CD4-positive, alpha-beta T cell treated with Interleukin-6 for 4 hours (primary cell): ENCODE measurements at regions not wholly inside any gene's neighbourhood (a gene's known extent, or its start where the extent isn't known, plus 50 kb on each side); places are given as distances from the start of the nearest gene placed in this dataset.

Experiments used
- DNase-seq: peaks from one replicate; pipeline ENCODE4 v3.0.0-alpha.2; 2020; ENCODE audit warnings: mixed read lengths

DNA sequence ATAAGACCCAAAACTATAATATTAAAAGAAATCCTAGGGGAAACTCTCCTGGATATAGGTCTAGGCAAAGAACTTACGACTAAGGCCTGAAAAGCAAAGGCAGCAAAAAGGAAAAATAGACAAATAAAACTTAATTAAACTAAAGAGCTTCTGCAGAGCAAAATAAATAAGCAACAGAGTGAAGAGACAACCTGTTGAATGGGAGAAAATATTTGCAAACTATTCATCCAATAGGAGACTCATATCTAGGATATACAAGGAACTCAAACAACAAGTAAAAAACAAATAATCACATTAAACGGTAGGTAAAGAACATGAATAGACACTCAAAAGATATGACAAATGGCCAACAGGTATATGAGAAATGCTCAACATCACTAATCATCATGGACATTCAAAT lies 318.6 kb downstream of the CSNK1G3 start:
- no peak for DNase-seq

DNA sequence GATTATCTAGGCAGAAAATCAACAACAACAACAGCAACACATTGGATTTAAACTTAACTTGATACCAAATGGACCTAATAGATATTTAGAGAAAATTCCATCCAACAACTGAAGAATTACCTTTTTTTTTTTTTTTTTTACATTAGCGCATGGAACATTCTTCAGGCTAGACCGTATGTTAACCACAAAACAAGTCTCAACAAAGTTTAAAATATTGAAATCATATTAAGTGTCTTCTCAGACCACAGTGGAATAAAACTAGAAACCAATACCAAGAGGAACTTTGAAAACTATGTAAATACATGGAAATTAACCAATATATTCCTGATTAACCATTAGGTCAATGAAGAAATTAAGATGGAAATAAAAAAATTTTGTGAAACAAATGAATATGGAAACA lies 315.8 kb downstream of the CSNK1G3 start:
- DNase-seq, result no peak

DNA sequence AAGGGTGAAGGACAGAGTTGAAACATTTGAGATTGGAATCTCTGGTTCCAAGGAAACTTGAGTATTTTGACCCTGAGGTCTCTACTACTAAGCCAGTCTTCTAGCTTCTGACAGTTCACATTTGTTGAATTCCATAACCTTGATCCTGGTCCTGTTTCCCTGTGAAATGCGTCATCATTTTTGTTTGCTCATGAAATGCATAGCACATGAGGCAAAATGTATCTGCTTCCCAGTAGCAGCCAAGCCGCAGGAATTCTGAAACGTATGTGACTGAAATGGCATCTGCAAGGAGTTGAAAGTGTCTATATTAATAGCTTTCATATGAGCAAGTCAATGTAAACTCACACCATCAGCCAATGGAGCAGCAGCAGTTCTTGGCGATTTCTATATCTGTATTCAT lies 307.9 kb downstream of the CSNK1G3 start:
- no peak for DNase-seq

DNA sequence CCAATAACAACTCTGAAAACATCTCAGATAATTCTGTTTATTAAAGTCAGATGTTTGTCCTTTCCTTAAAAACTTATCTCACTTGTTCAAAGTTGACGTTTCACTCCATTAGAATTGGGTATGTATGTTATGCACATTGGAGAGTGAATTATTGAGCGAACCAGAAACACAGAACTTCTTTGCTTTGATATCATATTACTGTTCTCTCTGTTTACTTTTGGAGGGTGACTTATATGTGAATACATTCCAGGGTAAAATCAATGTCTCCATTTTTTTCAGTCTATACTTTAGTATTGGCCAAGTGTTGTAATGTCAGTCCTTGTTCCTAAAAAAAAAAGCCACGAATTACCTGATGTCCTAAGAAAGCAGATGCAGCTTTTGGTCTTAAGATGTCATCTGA lies 307.4 kb downstream of the CSNK1G3 start:
- DNase-seq, result no peak

DNA sequence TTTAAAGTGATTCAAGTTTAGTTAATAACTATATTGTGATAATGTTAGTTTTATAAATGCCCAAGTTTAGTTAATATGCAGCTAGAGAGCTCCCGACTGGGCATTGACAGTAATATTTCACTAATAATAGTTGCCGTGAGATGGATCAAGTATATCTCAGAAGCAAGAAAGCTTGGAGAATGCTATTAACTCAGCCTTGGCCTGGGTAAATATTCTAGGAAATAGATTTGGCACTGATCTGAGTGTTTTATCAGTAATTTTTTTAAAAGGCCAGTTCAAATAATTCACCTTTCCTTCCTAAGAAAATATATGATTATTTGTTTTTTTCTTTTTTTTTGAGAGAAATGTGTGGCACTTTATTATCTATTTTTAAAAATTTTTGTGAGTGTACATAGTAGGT lies 305.3 kb downstream of the CSNK1G3 start:
- no peak for DNase-seq

DNA sequence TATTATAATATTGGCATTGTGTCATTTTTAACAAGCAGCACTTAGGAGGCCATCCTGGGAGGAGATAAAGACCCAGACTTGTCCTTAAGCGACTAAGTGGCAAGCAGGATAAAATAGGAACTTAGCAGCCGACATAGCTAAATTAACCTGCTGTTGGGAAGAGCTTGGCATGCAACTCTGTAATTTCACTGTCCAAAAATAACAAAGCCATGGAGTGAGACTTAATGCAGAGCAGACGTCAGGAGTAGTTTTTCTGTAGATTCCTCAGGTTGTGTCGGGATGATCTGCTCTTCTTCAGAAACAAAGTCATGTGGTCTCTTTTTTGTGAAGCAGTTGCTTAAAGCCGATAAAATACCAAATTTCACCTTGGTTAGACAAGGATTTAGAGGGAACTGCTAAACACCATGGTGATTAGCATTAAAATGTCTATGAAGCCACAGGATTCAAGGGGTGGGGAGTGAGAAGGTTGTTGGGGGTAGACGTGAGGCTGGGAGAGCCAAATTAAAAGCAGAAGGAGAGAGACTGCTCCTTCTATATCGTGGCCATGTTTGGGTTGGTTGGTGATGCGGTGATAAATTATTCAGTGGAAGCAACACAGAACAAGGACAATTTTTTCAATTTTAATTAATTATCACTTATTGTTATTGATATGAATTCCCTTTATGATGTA lies 303.0 kb downstream of the CSNK1G3 start:
- no peak for DNase-seq

DNA sequence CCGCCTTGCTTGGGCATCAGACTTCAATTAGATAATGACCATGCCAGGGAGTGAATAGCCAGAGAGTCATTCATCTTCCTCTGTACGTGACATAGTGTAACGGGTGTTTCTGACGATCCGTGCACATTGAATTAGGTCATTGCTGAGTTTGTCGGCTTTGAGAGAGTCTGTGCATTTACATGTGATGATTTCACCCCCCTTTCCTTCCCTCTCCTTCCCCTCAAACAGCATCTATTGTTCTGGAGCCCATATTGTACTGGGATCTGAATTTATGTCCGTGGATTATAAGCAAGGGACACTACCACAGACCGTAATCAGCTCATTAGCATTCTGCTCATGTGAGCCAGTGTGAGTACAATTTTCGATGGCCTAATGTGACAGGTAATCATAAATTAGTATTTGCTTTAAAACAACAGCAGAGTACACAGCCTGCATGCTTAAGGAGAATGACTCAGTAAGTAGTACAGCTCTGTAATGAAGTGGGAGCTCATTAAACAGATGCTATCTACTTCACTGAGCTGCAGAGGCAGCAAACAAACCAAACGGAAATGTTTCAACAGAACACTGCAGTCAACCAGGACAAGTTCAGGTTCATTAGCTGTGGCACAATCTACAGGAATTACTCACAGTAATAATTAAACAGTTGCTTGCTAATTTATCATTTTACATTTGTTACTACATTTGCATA lies 302.1 kb downstream of the CSNK1G3 start:
- no peak for DNase-seq

DNA sequence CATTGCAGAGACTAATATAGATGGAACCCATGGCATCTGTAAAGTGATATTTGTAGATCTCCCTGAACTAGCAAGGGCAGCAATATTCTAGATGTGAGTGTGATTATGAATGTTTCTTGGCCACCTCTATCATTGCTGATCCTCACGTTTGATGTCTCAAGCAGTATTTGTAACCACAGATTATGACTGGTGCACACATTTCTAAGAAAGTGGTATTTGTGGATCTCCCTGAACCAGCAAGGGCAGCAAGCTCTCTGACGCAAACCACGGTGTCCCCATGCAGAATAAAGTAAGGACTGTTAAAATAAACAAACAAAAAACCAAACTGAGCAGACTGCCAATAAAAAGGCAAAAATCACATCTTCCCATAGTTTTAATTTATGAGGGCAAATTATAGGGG lies 301.3 kb downstream of the CSNK1G3 start:
- no peak for DNase-seq

DNA sequence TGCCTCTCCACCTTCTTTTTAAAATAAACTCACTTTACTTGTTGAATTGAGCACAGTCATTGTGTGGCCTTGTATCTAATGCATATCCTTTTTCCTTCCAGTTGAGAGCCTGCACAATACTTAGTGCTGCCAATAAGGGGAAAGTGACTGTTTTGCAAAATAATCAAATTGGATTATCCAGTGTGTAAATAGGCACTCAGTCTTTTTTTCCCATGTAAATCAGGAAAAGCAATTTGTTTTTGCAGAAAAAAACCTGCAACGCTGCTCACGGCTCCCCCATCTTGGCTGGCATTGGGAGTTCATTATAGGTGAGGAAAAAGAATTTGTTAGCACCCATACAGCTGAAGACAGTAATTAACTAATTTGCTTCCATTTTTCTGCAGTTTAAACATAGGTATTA lies 299.9 kb downstream of the CSNK1G3 start:
- DNase-seq, result no peak

DNA sequence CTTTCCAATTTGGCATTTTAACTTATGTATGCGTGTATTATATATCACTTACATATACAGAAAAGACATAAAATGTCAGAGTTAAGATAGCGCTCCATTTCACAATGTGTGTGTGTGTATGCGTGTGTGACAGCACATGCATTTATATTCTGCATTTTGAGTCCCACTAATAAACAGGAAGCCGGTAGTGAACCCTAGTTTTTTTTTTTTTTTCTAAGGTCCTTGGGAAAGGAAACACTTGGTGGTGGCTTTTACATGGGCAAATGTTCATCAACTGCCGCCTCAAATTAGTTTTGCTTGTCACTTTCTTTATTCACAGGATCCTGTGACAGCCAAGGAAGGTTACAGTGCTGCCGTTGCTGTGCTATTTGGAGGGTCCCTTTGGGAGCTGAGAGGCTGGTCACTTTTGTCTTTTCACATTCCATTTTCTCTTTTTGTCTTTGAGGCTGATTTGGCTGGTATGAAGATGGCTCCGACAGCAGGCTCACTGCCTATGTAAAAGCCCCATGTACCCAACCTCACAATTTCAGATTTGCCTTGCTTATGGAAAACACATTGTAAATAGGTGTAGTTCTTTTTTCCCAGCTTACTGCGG lies 298.9 kb downstream of the CSNK1G3 start:
- DNase-seq, result no peak

DNA sequence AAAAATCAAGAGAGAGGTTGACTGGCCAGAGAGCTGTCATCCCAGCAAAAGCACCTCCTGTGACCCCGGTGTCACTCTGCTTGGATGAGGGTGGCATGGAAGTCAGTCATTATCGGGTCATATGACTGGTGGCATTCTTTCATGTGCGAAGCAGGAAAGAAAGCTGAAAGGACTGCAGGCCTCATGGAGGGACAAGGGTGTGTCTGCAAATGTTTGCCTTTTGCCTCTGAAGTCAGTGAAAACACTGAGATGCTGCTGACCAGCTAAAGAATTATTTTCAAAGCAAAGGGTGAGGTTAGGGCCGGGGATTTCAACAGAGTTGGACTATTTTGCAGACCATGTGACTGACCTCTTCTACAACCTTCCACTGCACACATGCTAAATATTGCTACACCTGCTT lies 298.3 kb downstream of the CSNK1G3 start:
- no peak for DNase-seq

DNA sequence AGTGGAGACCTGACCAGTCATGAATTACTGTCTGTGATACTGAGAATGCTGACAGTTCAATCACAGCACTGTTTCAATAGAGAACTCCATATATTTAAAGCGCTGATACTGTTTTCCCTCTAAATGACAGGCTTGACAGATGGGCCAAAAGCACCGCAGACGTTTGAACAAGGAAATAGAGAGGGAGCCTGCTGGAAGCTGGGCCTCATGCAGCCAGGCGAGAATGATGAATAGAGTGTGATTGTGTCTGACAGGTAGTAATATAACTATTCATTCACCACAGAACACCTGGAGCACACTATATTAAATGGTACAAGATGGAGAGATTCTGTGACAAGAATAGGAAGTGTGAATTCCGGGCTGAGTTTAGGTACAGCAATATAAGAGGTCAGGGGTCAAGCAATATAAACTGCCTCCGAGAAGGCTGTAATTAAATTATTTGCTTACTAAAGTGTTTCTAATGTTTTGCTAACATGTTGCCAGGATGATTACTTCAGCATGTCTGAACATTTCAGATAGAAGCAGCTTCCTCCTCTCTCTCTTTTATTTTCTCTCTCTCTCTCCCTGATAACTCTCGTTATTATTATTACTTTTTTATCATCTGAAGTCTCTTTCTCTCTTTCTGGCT lies 297.7 kb downstream of the CSNK1G3 start:
- no peak for DNase-seq

DNA sequence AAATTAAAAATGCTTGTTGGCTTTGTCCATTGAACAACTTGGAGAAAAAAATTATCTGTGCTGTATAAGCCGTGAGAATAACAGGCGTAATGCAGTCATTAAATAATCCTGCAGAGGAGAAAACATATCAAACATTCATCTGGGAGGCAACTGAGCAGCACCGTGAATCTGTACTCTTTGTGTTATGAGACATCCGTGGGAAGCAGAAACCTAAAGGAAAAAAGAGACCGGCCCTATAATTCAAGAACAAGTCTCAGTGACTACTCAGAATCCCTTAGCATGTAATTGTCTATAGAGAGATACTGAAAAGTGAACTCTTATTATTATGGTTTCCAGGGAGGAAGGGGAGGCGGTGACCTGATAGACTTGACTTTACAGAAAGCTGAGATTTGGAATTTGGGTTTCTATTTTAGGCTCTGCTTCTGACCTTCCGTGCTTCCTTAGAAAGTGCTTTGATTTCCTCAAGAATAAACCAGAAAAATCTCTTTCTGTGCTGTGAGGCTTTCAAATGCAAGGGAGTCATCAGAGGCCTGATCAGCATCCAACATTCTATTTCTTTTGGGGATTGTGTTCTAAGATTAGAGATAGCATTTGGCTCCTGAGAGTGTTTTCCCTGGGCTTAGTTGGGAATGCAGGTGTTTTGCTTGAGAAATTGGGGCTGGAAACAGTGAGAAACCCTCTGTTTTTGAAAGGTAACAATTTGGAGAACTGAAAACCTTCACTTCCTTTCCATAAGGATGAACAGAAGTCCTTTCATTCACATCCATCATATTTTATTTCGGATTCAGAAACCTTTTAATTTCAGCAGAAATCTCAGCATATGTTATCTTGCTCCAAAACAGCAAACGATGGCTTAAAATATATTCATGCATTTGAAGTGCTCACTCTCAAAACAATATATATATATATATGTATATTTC lies 296.7 kb downstream of the CSNK1G3 start:
- no peak for DNase-seq

DNA sequence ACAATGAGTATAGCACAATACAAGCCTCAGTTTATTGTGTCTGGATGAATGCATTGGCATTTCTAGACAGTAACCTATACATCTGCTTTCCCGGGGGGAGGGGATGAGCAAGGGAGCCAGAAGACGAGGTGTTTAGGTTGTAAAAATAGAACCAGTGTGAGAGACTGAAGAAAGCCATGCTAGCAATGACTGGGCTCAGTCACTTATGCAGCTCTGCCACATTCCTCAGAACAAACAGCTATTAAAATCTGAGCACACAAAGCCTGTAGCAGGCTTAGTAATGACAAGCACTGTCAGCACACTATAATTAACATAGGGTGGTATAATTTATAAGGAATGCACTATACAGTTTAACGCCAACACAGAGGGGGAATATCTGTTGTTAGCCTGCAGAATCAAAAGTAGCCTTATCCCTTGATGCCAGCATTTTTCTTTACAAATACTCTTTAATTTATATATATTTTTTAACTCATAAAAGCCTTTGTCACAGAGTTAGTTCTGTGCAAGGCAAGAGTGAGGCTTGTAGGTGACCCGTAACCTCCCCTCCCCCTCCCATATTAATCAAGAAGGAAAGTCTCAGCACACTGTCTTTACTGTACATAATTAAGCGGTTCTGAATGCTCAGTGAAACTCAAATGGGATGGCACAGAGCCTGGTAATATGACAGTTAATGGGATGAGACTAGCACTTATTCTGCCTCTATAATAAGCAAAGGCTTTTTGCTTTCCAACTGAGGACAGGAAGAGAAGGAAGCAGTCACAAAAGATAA lies 295.4 kb downstream of the CSNK1G3 start:
- DNase-seq, result no peak

DNA sequence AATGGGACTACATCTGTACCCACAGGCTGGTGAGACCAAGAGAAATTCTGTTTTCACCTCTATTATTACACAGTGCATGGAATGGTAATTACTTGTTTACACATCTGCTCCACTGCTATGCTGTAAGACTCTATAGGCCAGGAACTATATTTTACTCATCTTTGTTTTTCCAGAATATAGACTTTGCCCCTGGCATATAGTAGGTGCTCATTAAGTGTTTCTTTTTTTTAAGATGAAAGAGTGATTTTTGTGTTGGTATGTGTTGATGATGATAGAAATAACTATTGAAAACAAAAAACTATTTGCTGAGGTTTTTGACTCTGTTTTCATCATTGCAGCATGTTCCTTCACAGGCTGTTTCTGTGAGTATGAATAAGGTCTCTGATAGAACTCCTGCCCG lies 294.7 kb downstream of the CSNK1G3 start:
- DNase-seq, result no peak

DNA sequence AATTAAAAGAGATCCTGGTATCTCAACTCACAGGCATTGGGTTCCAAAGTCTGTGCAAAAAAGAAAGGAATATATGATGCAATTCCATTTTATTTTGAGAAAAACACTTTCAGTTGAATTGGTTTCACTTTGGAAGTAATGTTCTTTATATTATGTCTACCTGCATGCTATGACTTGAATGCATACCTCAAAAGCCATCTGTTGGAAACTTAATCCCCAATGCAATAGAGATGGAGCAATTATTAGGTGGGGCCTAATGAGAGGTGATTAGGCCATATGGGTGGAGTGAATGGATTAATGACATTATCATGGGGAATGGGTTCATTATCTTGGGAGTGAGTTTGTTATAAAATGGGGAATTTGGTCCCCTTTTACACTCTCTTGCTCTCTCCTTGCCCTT lies 293.3 kb downstream of the CSNK1G3 start:
- no peak for DNase-seq

DNA sequence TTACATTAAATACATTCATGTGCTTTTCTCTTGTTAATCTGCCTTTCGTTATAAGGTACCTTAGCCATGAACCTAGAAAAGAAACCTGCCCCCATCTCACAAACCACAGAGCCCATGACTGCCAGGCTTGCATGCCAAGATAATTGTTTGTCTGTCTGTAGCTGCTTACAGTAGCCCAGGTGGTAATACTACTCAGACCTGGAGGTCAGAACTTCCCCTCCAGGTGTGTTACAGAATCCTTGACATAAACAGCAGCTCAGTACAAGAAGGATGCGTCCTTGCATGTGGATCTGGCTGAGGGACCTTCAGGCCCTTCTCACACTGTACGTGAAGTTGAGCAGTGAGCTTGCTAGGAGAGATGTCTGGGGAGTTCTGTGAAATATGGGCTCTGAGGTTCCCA lies 291.4 kb downstream of the CSNK1G3 start:
- DNase-seq, result no peak

DNA sequence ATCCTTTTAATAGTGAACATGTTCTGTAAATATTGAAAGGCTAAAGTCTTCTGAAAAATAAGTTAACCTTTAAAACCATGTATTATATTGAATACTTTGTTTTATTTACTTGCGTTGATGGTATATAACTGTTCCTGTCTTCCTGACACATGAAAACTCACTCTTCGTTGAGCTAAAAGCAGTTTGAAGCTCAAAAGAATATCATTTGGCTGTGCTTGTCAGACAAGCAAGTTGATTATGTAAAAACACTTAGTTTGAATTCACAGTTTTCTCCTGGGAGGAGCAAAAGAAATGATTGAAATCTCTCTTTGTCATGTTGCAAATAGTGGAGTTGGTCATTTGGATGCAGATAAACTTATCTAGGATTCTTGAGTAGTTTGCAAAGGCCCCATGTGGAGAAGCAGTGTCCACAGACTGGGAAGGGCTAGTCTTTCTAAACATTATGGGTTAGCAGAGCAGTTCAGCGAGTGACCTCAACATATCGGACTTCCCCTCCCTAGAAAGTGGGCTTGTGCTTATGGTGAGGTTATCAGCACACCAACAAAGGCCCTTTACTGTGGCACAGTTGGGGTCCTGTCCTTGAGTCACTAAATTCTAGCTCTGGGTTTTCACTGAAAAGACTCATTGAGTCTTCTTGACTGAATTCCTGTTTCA lies 290.4 kb downstream of the CSNK1G3 start:
- no peak for DNase-seq

DNA sequence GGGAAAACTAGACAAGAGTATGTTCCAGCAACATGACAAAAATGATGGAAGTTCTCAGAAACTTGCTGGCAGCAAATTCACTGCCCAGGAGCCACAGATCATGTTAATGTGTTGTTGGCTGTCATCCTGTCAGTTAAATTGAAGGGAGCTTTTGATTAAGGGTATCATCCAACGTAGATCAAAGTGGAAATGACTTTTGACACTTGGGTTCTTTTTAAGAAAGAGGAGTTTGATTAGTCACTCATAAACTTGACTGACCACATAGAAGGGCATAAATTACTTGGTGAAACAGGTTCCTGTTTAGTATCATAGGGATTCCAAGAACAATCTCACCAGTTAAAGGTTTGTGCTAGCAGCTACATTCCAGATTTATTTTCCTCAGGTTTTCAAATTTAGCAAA lies 288.7 kb downstream of the CSNK1G3 start:
- no peak for DNase-seq

DNA sequence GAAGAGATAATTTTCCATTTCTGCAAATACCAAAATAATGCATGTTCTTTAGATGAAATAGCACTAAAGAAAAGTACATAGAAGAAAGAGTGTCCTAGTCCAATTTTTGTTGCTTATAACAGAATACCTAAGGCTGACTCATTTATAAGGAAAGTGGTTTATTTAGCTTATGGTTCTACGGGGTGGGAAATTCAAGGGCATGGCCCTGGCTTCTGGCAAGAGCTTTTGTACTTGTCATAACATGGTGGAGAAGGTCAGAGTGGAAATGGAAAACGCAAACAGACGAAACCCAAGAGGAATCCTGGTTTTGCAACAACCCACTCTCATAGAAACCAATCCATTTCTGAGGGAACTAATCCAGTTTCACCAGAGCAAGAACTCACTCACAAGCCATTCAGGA lies 283.7 kb downstream of the CSNK1G3 start:
- no peak for DNase-seq

DNA sequence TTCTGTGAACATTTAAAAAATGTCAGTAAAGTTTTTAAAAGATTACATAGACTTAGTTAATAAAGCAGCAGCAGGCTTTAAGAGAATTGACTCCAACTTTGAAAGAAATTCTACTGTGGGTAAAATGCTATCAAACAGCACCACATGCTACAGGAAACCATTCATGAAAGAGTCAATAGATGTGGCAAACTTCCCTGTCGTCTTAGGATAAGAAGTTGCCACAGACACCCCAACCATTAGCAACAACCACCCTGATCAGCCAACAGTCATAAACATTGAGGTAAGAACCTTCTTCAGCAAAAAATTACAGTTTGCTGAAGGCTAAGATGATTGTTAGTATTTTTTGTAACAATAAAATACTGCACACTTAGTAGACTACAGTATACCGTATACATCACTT lies 278.2 kb downstream of the CSNK1G3 start:
- no peak for DNase-seq

DNA sequence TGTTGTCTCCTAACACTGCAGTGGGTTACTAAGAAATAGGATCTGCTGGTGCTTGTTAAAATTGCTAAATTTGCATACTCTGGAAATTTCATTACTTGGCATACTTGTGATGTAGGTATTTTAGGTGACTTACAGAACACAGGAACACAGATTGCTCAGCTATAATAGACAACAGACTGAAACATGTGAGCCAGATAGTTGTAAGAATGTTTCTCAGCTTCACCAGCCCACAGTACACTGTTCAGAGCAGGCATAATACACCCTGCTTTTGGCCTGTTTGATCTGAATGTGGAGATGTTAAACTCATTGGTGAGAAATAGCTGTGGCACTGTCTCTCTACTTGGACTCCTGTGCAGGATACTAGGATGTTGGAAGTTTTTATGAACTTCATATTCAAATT lies 275.7 kb downstream of the CSNK1G3 start:
- no peak for DNase-seq
